Activated T-cell treated with anti-CD3 and anti-CD28 coated beads, Interleukin-2, amount 50 U/mL, for 48 hours (primary cell): ENCODE measurements at regions not wholly inside any gene's neighbourhood (a gene's known extent, or its start where the extent isn't known, plus 50 kb on each side); places are given as distances from the start of the nearest gene placed in this dataset.
"Not testable (repeated sequence)": the region's sequence is repeated elsewhere in the genome, so short reads cannot be mapped to it uniquely, and the experiment has no call there.

ENCODE experiments used
- DNase-seq, 2 experiments: peaks; one replicate each; pipeline ENCODE4 v3.0.0-alpha.2; 2020

DNA sequence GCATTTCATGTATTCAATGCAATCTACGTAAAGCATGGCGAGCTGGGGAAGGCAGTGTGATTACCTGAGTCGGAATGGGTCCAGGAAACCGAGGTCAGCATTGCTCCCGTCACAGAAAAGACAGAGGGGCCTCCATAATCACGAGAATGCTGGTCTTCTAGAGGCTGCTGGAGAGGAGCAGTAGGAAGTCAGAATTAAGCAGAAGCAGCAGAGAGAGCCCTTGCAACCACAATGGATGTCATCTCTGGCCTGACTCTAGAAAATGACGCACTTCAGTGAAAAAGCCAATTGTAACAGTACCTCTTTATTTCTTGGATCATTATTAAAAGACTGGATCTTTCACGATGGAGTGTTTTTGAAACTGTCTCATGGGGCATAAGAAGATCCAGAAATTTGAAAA, 69.5 kb upstream of the FOXN3 start:
- no peak for DNase-seq

DNA sequence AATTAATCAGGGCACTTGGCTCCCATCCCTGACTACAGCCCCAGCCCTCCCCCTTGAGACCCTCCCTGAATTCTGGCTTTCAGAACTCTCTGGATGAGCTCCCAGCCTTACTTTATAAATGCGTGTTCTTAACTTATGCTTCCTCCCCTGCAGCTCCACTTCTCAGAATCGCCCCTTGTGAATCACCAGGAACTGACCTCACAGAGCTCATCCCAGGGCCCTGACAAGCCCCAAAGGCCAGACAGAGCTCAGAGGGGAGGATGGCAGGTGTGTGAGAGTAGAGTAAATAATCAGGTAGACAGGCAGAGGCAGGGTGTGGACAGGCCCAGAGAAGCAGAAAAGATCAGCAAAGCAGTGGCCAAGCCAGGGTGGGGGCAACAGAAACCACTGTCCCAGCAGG, 68.2 kb upstream of the FOXN3 start:
- DNase-seq = no peak

DNA sequence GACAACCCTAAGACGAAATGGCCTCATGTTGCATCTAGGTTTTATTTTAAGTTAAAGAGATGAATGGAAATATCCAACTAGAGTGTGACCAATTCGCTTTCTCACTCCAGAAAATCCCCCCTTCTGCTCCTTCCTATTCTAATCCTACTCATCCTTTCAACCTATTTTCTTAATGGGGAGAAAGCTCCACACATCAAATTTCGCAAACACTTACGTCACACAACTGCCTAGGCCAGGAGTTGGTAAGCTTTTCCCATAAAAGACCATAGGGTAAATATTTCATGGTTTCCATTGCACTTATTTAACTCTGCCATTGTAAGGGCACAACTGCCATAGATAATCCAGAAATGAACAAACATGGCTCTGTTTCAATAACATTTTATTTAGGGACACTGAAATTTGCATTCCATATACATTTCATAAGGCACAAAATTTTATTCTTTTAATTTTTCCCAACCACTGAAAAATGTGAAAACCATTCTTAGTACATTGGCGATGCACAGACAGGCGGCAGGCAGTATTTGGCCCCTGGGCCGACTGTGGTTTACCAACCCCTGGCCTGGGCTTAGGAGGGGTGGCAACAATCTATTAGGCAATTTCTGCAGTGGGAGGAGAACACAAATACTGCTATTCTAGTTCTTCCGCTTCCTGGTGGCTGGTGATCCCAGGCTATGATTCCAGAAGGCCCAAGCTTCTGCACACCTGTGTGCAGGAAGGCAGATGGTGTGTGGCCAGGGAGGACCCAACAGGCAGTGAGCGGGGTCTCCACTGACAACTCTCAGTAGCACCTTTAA, 67.2 kb upstream of the FOXN3 start:
- no peak for DNase-seq

GRCh38 chr14:89481196-89481595, 64.2 kb upstream of the FOXN3 start:
- no peak for DNase-seq

- no peak for DNase-seq
Measured at GRCh38 chr14:89480278-89480677, 63.2 kb upstream of the FOXN3 start.

GRCh38 chr14:89479802-89480201, 62.8 kb upstream of the FOXN3 start:
- no peak for DNase-seq

DNA sequence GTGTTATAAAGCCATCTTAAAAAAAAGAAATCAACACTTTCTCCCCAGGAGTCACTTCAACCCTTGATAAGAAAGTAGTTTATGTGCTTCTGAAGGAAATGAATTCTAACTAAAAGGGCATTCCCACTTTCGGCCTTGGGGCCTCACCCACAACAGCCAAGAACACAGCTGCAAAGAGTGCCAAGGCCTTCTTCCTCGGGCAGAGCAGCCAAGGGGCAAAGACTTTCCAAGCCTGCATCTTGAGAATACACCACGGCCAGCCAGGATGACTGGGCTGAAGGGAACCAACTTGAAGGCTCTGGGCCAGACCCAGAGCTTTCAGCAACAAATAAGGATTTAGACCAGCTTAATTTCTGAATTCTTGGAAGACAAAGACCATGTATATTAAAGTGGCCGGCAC, 60.4 kb upstream of the FOXN3 start:
- DNase-seq = no peak

DNA sequence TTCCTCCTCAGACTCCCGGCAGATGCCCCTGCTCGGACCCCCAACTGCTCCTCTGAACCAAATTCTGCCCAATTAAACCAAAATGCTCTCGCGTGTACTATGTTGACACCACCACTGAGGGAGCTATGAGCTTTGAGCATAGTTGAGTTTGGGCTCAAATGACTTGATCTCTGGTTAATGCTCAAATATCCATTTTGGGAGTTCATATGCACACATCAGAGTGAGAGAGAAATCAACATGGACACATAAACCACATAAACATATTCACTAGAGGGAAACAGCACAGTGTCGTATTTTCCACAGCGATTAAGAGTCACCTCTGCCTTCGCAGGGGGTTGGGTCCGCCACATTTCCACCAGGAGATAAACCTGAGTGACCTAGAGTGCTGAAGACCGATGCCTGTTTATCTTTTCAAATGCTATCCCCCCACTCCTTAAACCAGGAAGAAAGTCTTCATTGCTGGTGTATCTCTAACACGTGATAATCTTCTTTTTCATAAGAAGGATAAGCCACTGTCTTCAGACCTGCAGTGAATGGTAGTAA, 59.4 kb upstream of the FOXN3 start:
- DNase-seq = no peak

DNA sequence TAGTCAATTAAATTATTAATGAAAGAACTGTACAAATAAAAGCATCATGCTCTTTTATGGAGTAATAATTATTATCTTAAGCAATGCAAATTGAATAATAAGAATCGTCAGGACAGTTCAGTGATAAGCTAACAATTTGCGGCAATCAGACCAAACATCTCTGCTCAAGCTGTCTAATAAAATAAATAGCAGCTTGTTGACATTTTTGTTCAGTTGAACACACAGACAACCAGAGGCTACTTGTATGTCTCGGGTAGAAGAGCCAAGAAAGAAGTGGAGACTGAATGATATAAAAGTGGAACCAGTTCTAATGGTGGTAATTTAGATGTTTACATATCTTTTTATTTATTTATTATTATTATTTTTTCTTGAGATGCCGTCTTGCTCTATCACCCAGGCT, 57.4 kb upstream of the FOXN3 start:
- DNase-seq = no peak

- no peak for DNase-seq
Measured at GRCh38 chr14:89473989-89474388, 57.0 kb upstream of the FOXN3 start.

DNA sequence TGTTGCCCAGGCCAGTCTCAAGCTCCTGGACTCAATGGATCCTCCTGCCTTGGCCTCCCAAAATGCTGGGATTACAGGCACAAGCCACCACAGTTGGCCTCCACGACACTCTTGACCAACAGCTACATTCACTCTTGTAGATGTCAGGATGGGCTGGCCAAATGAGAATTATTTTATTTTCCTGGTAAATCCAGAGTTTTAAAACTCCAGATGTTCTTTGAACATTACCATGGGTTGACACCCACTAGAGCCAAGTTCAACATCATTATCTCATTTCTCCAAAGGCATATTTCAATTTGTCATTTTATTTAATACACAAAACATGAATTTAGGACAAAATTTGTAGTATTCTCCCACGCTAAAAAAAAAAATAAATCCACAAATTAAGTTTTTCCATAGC, 56.5 kb upstream of the FOXN3 start:
- DNase-seq = no peak

DNA sequence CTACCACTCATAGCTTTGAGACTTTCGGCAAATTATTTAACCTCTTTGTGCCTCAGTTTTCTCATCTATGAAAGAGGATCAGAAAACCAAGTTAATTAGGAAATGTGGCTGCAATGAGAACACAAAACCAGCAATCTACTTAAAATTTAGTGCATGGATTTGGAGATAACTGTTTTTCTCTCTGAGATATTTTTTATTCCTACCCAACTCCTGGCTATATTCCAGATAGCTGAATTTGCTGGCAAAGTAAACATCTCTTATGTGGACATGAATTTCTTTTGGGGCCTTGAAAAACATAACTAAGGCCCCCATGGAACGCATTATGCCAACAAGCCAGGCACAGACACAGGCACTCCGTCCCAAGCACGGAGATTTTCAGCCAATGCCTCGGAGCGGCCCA, 53.4 kb upstream of the FOXN3 start:
- DNase-seq = no peak

- no peak for DNase-seq
Measured at GRCh38 chr14:89469210-89470198, 52.5 kb upstream of the FOXN3 start.

GRCh38 chr14:89468566-89468965, 51.5 kb upstream of the FOXN3 start:
- no peak for DNase-seq

- not testable (repeated sequence) for DNase-seq
Measured at GRCh38 chr14:89468030-89468429, 51.0 kb upstream of the FOXN3 start.

DNA sequence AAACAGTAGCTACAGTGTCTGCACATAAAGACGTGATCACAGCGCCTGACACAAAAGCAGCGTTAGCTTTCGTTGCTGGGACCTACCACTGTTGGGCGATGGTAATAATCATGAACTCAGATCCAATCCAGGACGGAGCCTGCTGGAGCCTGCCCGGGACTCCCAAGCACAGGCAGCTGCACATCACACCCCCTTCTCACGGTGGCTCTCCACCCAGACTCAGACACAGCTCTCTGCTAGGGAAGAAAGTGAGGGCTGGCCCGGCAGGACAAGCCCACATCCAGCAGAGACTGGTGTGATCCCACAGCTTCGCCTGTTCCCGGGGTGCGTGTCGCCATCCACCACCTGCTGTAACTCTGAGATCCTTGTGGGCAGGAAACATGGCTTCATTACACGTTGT, 49.9 kb upstream of the FOXN3 start:
- DNase-seq = no peak
